Fibroblast of the aortic adventitia (primary cell): ENCODE measurements at regions not wholly inside any gene's neighbourhood (a gene's known extent, or its start where the extent isn't known, plus 50 kb on each side); places are given as distances from the start of the nearest gene placed in this dataset.

Source experiments
- DNase-seq: peaks from one replicate; pipeline ENCODE4 v3.0.0-alpha.2; 2010; ENCODE audit warnings: low read depth
- H3K4me3 ChIP-seq: 2 replicates; pipeline ENCODE4 v1.5.1; 2011; ENCODE audit warnings: low read depth, mild to moderate bottlenecking, control low read depth, low read length, moderate library complexity
- TF ChIP-seq, protein P1 (sequence below): IDR thresholded peaks from 2 replicates; pipeline ENCODE4 v1.5.1; 2011; ENCODE audit warnings: mild to moderate bottlenecking, low read length, control low read depth, inconsistent platforms; ENCODE audit not compliant: insufficient read depth

DNA sequence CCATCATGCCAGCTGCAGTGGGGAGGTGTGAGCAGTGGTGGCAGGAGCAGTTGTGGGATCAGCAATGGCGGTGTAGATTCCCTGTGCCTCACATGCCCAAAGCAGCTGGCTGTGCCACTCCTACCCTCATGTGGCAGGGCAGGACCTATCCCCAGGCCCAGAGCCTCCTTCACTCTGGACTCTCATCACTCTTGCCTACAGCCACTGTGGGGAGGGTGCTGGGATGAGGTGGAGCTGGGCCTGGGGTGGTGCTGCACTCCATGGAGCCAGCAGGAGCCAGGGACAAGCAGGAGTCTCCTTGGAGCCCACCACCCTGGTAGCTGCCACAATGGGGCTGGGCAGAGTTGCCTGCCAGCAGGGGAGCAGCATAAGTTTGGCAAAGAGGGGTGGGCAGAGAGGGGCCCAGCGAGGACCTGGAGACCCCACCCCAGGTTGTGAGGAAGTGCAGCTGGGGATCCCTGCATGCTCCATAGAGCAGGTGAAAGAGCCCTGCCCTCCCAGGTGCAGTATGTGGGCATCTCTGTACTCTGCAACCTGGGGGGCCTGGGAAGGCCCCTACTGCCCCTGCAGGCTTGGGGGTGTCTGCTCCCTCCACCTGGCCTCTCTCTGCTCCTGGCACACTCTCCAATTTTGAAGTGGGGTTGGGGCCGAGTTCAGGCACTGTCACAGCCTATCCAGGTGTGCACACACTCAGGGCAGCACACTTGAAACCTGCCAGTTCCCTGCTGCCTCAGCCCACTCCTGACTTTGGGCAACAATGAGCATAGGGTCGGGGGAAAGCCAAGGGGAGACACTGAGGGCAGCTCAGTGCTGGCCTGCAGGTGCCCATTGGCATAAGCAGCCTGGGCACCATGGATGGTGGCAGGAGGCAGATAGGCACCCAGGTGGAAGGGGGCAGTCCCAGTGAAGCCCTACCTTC is 74.0 kb upstream of the INTU start:
- no peak for DNase-seq
- TF ChIP-seq, protein P1, sequence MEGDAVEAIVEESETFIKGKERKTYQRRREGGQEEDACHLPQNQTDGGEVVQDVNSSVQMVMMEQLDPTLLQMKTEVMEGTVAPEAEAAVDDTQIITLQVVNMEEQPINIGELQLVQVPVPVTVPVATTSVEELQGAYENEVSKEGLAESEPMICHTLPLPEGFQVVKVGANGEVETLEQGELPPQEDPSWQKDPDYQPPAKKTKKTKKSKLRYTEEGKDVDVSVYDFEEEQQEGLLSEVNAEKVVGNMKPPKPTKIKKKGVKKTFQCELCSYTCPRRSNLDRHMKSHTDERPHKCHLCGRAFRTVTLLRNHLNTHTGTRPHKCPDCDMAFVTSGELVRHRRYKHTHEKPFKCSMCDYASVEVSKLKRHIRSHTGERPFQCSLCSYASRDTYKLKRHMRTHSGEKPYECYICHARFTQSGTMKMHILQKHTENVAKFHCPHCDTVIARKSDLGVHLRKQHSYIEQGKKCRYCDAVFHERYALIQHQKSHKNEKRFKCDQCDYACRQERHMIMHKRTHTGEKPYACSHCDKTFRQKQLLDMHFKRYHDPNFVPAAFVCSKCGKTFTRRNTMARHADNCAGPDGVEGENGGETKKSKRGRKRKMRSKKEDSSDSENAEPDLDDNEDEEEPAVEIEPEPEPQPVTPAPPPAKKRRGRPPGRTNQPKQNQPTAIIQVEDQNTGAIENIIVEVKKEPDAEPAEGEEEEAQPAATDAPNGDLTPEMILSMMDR: no peak
- H3K4me3 ChIP-seq: no peak overlapping the region

GRCh38 chr4:127559981-127560380 is 72.8 kb upstream of the INTU start:
- no peak for DNase-seq
- TF ChIP-seq, protein P1: no peak
- H3K4me3 ChIP-seq: no peak overlapping the region

DNA sequence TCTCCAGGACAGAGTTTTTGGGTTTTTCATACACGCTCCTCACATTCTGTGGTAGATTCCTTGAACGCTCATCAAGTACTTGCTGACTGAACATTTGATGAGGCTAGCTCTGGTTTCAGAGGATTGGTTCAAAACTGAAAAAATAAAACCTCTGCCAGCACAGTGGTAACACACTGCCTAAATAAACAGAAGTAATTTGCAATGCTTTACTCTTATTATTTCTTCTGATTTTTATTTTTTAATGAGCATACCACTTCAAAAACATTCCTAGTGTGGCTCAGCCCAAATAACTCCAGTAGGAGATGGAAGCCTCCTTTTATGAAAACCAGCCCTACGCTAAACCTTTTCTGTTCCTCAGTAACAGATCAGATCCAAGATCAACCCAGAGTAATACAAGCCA is 72.0 kb upstream of the INTU start:
- H3K4me3 ChIP-seq: no peak overlapping the region
- TF ChIP-seq, protein P1: no peak
- no peak for DNase-seq

DNA sequence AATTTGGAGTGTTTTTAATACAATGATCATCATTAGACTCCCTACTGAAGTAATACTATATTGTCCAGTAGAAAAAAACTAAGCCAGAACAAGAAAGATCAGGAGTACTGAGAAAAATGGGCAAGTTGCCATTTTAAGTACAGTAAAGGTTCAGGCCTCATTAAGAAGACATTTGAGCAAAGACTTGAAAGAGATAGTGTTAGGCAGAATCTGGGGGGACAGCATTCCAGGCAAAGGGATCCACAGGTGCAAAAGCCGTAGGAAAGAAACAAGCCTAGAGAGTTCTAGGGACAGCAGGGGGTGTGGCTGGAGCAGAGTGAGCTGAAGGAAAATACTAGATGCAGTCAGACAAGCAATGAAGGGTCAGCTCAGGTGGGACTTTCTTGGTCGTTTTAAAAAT is 58.1 kb upstream of the INTU start:
- no peak for DNase-seq
- no peak overlapping the region for H3K4me3 ChIP-seq
- TF ChIP-seq, protein P1: no peak

DNA sequence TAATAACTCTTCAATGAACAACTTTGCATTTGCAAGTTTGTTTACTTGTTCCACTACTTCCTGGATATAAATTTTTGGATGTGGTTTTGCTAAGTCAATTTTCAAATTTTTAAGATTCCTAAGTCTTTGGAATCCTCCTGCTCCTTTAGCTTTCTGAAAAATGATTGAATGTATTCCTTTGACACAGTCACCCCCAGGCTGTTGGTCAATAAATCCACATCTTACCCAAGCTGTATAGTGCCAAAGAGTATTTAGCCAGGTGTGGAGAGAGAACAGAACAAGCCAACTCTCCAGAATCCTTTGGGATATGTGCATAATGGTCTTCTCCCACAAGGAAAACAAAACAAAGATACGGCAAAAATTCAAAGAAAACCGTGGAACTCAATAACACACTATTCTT is 56.9 kb upstream of the INTU start:
- H3K4me3 ChIP-seq: no peak overlapping the region
- no peak for DNase-seq
- TF ChIP-seq, protein P1: no peak

DNA sequence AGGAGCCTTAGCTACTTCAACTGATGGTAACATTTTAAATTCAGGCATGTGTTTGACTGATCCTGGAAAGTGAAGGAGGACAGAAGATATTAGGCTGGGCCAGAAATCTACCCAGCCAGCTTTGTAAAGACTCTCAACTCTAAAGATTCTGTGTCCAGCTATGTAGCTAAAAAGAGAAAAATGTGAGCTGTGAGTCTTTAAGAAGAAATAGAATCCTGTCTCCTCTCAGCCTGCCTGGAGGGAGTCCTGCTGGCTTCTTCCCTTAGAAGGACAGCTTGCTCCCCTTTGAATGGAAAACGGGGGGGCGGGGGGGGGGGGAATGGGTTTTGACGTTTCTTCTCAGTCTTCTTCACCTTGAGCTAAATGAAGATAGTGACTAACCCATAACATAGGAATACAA is 54.3 kb upstream of the INTU start:
- no peak for DNase-seq
- TF ChIP-seq, protein P1: no peak
- H3K4me3 ChIP-seq: no peak overlapping the region

DNA sequence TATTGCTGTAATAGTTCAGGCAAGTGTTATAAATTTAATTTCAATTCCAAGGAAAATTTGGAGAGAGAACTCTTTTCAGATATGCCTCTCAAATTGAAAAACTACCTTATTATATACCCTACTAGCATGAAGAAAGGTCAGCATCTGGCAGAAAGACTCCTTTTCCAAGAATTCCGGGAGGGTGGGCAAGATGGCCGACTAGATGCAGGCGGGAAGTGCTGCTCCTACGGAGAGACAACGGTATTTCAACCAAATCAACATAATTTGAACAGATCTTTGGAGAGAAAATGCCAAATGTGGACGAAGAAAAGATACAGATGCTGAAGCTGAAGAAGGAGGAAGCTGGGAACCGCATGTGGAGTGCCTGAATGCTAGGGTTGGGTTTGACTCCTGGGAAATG is 53.8 kb upstream of the INTU start:
- no peak overlapping the region for H3K4me3 ChIP-seq
- TF ChIP-seq, protein P1: no peak
- DNase-seq: no peak
